Ovary (tissue), 7 donors: ENCODE measurements at regions not wholly inside any gene's neighbourhood (a gene's known extent, or its start where the extent isn't known, plus 50 kb on each side); places are given as distances from the start of the nearest gene placed in this dataset.

ENCODE experiments used
- DNase-seq, 5 donors: peaks; one replicate each; pipeline ENCODE4 v3.0.0-alpha.2; 2019 to 2020
- H3K27ac ChIP-seq, 2 donors: fragments of 200-600 bp; one replicate each; pipeline versions ENCODE4 v1.5.1 to v1.8.0; 2019 to 2022
- H3K27me3 ChIP-seq: fragments of 200-600 bp; one replicate; pipeline ENCODE4 v1.8.0; 2022
- H3K36me3 ChIP-seq: fragments of 200-600 bp; sonication (generic); one replicate; pipeline ENCODE4 v1.5.1; 2019
- H3K4me1 ChIP-seq: one replicate; pipeline ENCODE4 v1.8.1; 2013; ENCODE audit warnings: mild to moderate bottlenecking, moderate library complexity; ENCODE audit not compliant: insufficient read depth
- H3K4me3 ChIP-seq: fragments of 200-600 bp; sonication (generic); one replicate; pipeline ENCODE4 v1.5.1; 2017
- H3K9me3 ChIP-seq, 2 donors: fragments of 200-600 bp in 1 of 2; sonication (generic) in 1 of 2; one replicate each; pipeline versions ENCODE4 v1.5.1 to v1.8.1; 2013 to 2019; ENCODE audit warnings: mild to moderate bottlenecking in 1 of 2, moderate library complexity in 1 of 2
- CTCF ChIP-seq, 3 donors: fragments of 450-650 bp in 2 of 3; fragments of 200-600 bp in 1 of 3; IDR thresholded peaks; one replicate each; pipeline versions ENCODE4 v1.5.1 to v1.8.0; 2016 to 2022; ENCODE audit warnings: antibody characterized with exemption in 3 of 3, mild to moderate bottlenecking in 1 of 3
- EP300 ChIP-seq: sonication (generic); formaldehyde crosslinking; IDR thresholded peaks from one replicate; pipeline ENCODE4 v1.6.1; 2017; ENCODE audit warnings: antibody characterized with exemption
- POLR2A ChIP-seq: fragments of 450-650 bp; IDR thresholded peaks from one replicate; pipeline ENCODE4 v1.6.1; 2017; ENCODE audit warnings: antibody characterized with exemption, mild to moderate bottlenecking, moderate library complexity
- WGBS, 3 donors: extraction: QIAGEN DNeasy Blood & Tissue Kit in 1 of 3; methylation state at CpG; one replicate each; pipeline versions ENCODE4 v1.1.5 to v1.1.7; 2013 to 2017; 5-methylcytosine and 5-hydroxymethylcytosine counted together
- intact Hi-C, 4 donors: fragments of 100-400 bp; cut with DNase I; formaldehyde crosslinking; loops; one replicate each; pipeline versions ENCODE4 v1.11.0 to v1.15.1; 2022 to 2023
- donor health status: DM: no; HTN: no; CAD: no; lungs with moderate emphysema.
- donor health status: DM: no; HTN: no; CAD: no.
- donor health status: Bipolar disorder and iron deficiency.
- donor health status: DM: no; HTN: no; CAD: no.
- donor health status: DM: yes; HTN: yes; CAD: no.

- Histone ChIP-seq H3K27me3 (no peaks in the 10 kb centered on the region), H3K4me3 (no peak overlapping the region), H3K4me1 (peaks cover 13% of the 10 kb centered on the region), H3K9me3 (no peaks in the 10 kb centered on the region), H3K36me3 (no peaks in the 10 kb centered on the region), H3K27ac (peak overlapping the region in 1 of 2 donors; percentile 72)
- TF ChIP-seq POLR2A, result no peak
- no peak for TF ChIP-seq EP300
- no peak for TF ChIP-seq CTCF (IDR thresholded peaks at IDR 0.05)
- intact Hi-C loops, result no loop called here
- WGBS, 3 donors, result 67 to 73% (median 72%) methylated on average over 23 of the region's 23 CpGs
- peak in 1 of 5 donors; percentile 43 for DNase-seq
Observed at GRCh38 chr6:167575158-167575696, 250.3 kb downstream of the TTLL2 start.

GRCh38 chr6:167576050-167576741 is 250.5 kb upstream of the AFDN start:
- intact Hi-C loops, result no loop called here
- no peaks in the 10 kb centered on the region for H3K27me3 ChIP-seq
- H3K27ac ChIP-seq, result no peak overlapping the region
- H3K9me3 ChIP-seq, result no peaks in the 10 kb centered on the region
- TF ChIP-seq CTCF (IDR thresholded peaks at IDR 0.05), result no peak
- TF ChIP-seq EP300, result no peak
- TF ChIP-seq POLR2A, result no peak
- H3K4me3 ChIP-seq, result no peak overlapping the region
- H3K4me1 ChIP-seq, result peaks cover 13% of the 10 kb centered on the region
- H3K36me3 ChIP-seq, result no peaks in the 10 kb centered on the region
- no peak for DNase-seq
- 92% methylated on average over 23 of the region's 23 CpGs for WGBS, 3 donors

- intact Hi-C loops, result no loop called here
- Histone ChIP-seq H3K36me3 (no peaks in the 10 kb centered on the region), H3K4me1 (peaks cover 13% of the 10 kb centered on the region), H3K27me3 (no peaks in the 10 kb centered on the region), H3K4me3 (no peak overlapping the region), H3K9me3 (no peaks in the 10 kb centered on the region), H3K27ac (no peak overlapping the region)
- WGBS, 3 donors, result 39 to 53% (median 43%) methylated on average over 21 of the region's 21 CpGs
- peak in 2 of 5 donors; percentile 41 to 78 for DNase-seq
- TF ChIP-seq CTCF (IDR thresholded peaks at IDR 0.05) (no peak), POLR2A (no peak), EP300 (no peak)
Observed at GRCh38 chr6:167576828-167577503, 249.7 kb upstream of the AFDN start.

GRCh38 chr6:167577891-167578361 is 248.8 kb upstream of the AFDN start:
- H3K27ac ChIP-seq, result no peak overlapping the region
- no peaks in the 10 kb centered on the region for H3K9me3 ChIP-seq
- intact Hi-C loops, result no loop called here
- no peak overlapping the region for H3K4me3 ChIP-seq
- H3K36me3 ChIP-seq, result no peaks in the 10 kb centered on the region
- peaks cover 10% of the 10 kb centered on the region for H3K4me1 ChIP-seq
- no peak for DNase-seq
- H3K27me3 ChIP-seq, result no peaks in the 10 kb centered on the region
- 66 to 81% (median 70%) methylated on average over 13 of the region's 13 CpGs for WGBS, 3 donors
- TF ChIP-seq POLR2A, result no peak
- TF ChIP-seq CTCF (IDR thresholded peaks at IDR 0.05), result no peak
- no peak for TF ChIP-seq EP300
